ENCODE measurements at regions not wholly inside any gene's neighbourhood (a gene's known extent, or its start where the extent isn't known, plus 50 kb on each side); places are given as distances from the start of the nearest gene placed in this dataset.

DNA sequence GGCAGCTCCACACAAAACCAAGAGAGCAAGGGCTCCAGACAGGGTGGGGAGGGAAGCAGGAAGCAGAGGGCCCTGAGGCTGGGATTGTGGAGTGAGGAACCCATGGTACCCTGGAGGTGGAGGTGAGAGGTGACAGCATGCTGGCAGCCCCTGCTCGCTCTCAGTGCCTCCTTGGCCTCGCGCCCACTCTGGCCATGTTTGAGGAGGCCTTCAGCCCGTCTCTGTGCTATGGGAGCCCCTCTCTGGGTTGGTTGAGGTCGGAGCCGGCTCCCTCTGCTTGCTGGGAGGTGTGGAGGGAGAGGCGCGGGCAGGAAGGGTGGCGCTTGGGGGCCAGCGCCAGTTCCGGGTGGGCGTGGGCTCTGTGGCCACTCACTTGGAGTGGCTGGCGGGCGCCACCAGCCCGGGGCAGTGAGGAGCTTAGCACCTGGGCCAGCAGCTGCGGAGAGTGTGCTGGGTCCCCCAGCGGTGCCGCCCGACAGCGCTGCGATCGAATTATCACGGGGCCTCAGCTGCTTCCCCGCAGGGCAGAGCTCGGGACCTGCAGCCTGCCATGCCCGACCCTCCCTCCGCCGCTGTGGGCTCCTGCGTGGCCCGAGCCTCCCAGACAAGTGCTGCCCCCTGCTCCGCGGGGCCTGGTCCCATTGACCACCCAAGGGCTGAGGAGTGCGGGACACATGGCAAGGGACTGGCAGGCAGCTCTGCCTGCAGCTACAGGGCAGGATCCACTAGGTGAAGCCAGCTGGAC lies 196.0 kb downstream of the DACT1 start:
- no peak for TF ChIP-seq NCOA2 (CRISPR knock-in tag; IDR thresholded peaks at IDR 0.05)
- no peak for TF ChIP-seq EP300 (IDR thresholded peaks at IDR 0.05; ENCODE audit: low read depth in 2 of 2, low read length in 2 of 2)
- TF ChIP-seq EP300 (CRISPR knock-in tag; IDR thresholded peaks at IDR 0.05; ENCODE audit: borderline replicate concordance): no peak
- TF ChIP-seq, protein P1, sequence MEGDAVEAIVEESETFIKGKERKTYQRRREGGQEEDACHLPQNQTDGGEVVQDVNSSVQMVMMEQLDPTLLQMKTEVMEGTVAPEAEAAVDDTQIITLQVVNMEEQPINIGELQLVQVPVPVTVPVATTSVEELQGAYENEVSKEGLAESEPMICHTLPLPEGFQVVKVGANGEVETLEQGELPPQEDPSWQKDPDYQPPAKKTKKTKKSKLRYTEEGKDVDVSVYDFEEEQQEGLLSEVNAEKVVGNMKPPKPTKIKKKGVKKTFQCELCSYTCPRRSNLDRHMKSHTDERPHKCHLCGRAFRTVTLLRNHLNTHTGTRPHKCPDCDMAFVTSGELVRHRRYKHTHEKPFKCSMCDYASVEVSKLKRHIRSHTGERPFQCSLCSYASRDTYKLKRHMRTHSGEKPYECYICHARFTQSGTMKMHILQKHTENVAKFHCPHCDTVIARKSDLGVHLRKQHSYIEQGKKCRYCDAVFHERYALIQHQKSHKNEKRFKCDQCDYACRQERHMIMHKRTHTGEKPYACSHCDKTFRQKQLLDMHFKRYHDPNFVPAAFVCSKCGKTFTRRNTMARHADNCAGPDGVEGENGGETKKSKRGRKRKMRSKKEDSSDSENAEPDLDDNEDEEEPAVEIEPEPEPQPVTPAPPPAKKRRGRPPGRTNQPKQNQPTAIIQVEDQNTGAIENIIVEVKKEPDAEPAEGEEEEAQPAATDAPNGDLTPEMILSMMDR (CRISPR knock-in tag; IDR thresholded peaks at IDR 0.05): no peak
- TF ChIP-seq ADNP (CRISPR knock-in tag; IDR thresholded peaks at IDR 0.05): no peak
- TF ChIP-seq EZH2 (conservative IDR thresholded peaks at IDR 0.05; ENCODE audit: low read depth, low read length): no peak
- TF ChIP-seq, protein P2, sequence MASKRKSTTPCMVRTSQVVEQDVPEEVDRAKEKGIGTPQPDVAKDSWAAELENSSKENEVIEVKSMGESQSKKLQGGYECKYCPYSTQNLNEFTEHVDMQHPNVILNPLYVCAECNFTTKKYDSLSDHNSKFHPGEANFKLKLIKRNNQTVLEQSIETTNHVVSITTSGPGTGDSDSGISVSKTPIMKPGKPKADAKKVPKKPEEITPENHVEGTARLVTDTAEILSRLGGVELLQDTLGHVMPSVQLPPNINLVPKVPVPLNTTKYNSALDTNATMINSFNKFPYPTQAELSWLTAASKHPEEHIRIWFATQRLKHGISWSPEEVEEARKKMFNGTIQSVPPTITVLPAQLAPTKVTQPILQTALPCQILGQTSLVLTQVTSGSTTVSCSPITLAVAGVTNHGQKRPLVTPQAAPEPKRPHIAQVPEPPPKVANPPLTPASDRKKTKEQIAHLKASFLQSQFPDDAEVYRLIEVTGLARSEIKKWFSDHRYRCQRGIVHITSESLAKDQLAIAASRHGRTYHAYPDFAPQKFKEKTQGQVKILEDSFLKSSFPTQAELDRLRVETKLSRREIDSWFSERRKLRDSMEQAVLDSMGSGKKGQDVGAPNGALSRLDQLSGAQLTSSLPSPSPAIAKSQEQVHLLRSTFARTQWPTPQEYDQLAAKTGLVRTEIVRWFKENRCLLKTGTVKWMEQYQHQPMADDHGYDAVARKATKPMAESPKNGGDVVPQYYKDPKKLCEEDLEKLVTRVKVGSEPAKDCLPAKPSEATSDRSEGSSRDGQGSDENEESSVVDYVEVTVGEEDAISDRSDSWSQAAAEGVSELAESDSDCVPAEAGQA (IDR thresholded peaks at IDR 0.05; ENCODE audit: low read depth): no peak
- TF ChIP-seq, protein P2 (CRISPR knock-in tag; IDR thresholded peaks at IDR 0.05; ENCODE audit: borderline replicate concordance): no peak
- TF ChIP-seq, protein P3, sequence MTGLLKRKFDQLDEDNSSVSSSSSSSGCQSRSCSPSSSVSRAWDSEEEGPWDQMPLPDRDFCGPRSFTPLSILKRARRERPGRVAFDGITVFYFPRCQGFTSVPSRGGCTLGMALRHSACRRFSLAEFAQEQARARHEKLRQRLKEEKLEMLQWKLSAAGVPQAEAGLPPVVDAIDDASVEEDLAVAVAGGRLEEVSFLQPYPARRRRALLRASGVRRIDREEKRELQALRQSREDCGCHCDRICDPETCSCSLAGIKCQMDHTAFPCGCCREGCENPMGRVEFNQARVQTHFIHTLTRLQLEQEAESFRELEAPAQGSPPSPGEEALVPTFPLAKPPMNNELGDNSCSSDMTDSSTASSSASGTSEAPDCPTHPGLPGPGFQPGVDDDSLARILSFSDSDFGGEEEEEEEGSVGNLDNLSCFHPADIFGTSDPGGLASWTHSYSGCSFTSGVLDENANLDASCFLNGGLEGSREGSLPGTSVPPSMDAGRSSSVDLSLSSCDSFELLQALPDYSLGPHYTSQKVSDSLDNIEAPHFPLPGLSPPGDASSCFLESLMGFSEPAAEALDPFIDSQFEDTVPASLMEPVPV (CRISPR knock-in tag; IDR thresholded peaks at IDR 0.05): no peak
- TF ChIP-seq TCF7L2 (IDR thresholded peaks at IDR 0.05; ENCODE audit: low read depth, low read length): no peak
- TF ChIP-seq NR1H2 (CRISPR knock-in tag; IDR thresholded peaks at IDR 0.05; ENCODE audit: borderline replicate concordance, low read depth): no peak
- TF ChIP-seq MAFK (conservative IDR thresholded peaks at IDR 0.05 in 1 of 2, IDR thresholded peaks at IDR 0.05 in 1 of 2; ENCODE audit: low read length in 2 of 2): no peak
- TF ChIP-seq RBAK (CRISPR knock-in tag; IDR thresholded peaks at IDR 0.05): no peak
- TF ChIP-seq FOXA3 (CRISPR knock-in tag; IDR thresholded peaks at IDR 0.05): no peak
- no peak for TF ChIP-seq ZNF329 (CRISPR knock-in tag; IDR thresholded peaks at IDR 0.05; ENCODE audit: low read depth)

All from HepG2 (cell line).